Testis (tissue), 2 donors: ENCODE measurements at regions not wholly inside any gene's neighbourhood (a gene's known extent, or its start where the extent isn't known, plus 50 kb on each side); places are given as distances from the start of the nearest gene placed in this dataset.

Experiments used
- DNase-seq: peaks from one replicate; pipeline ENCODE4 v3.0.0-alpha.2; 2019
- H3K27ac ChIP-seq, 2 donors: fragments of 200-600 bp; sonication (generic); one replicate each; pipeline ENCODE4 v1.5.1; 2019
- H3K27me3 ChIP-seq: fragments of 200-600 bp; sonication (generic); one replicate; pipeline ENCODE4 v1.5.1; 2019
- H3K36me3 ChIP-seq: fragments of 200-600 bp; sonication (generic); one replicate; pipeline ENCODE4 v1.5.1; 2017; ENCODE audit warnings: low read depth; ENCODE audit errors: missing control alignments
- H3K4me1 ChIP-seq: fragments of 200-600 bp; sonication (generic); one replicate; pipeline ENCODE4 v1.5.1; 2019
- H3K4me3 ChIP-seq, 2 donors: fragments of 200-600 bp; sonication (generic); one replicate each; pipeline ENCODE4 v1.5.1; 2017 to 2019
- H3K9me3 ChIP-seq: fragments of 200-600 bp; sonication (generic); one replicate; pipeline ENCODE4 v1.5.1; 2017
- CTCF ChIP-seq, 3 experiments: fragments of 450-650 bp in 2 of 3; fragments of 200-600 bp in 1 of 3; sonication (generic) in 1 of 3; IDR thresholded peaks; one replicate each; pipeline ENCODE4 v1.5.1; 2016 to 2019; ENCODE audit warnings: antibody characterized with exemption in 3 of 3, mild to moderate bottlenecking in 2 of 3, moderate library complexity in 1 of 3
- POLR2A ChIP-seq: fragments of 450-650 bp; IDR thresholded peaks from one replicate; pipeline ENCODE4 v1.6.1; 2017; ENCODE audit warnings: antibody characterized with exemption, mild to moderate bottlenecking, moderate library complexity
- WGBS, 2 donors: methylation state at CpG; one replicate each; pipeline ENCODE4 v1.1.5; 2018; 5-methylcytosine and 5-hydroxymethylcytosine counted together
- intact Hi-C: fragments of 100-400 bp; cut with DNase I; formaldehyde crosslinking; loops from one replicate; pipeline ENCODE4 v1.15.1; 2023; ENCODE audit warnings: low total_unique reads

- no peak overlapping the region for H3K4me3 ChIP-seq
- H3K27me3 ChIP-seq = no peaks in the 10 kb centered on the region
- intact Hi-C loops = no loop called here
- 93% methylated on average over 3 of the region's 3 CpGs for WGBS, 2 donors
- DNase-seq = no peak
- H3K36me3 ChIP-seq = no peaks in the 10 kb centered on the region
- no peak overlapping the region for H3K27ac ChIP-seq
- no peaks in the 10 kb centered on the region for H3K4me1 ChIP-seq
- H3K9me3 ChIP-seq = no peaks in the 10 kb centered on the region
- TF ChIP-seq CTCF (IDR thresholded peaks at IDR 0.05) = no peak
- no peak for TF ChIP-seq POLR2A
Measured at GRCh38 chr10:6748029-6748428, 168.0 kb upstream of the PRKCQ start.

- WGBS, 2 donors = 62 to 80% methylated on average over 5 of the region's 5 CpGs
- intact Hi-C loops = no loop called here
- no peak for DNase-seq
- TF ChIP-seq CTCF (IDR thresholded peaks at IDR 0.05) (no peak), POLR2A (no peak)
- Histone ChIP-seq H3K36me3 (no peaks in the 10 kb centered on the region), H3K9me3 (no peaks in the 10 kb centered on the region), H3K27ac (no peak overlapping the region), H3K27me3 (no peaks in the 10 kb centered on the region), H3K4me3 (no peak overlapping the region), H3K4me1 (no peaks in the 10 kb centered on the region)
Measured at GRCh38 chr10:6746782-6747181, 166.7 kb upstream of the PRKCQ start.

- TF ChIP-seq POLR2A = no peak
- TF ChIP-seq CTCF (IDR thresholded peaks at IDR 0.05) = no peak
- intact Hi-C loops = no loop called here
- no peaks in the 10 kb centered on the region for H3K27me3 ChIP-seq
- no peak overlapping the region for H3K4me3 ChIP-seq
- no peak overlapping the region for H3K27ac ChIP-seq
- H3K9me3 ChIP-seq = no peaks in the 10 kb centered on the region
- H3K4me1 ChIP-seq = no peaks in the 10 kb centered on the region
- H3K36me3 ChIP-seq = no peaks in the 10 kb centered on the region
- 71% methylated on average over 4 of the region's 4 CpGs for WGBS, 2 donors
- DNase-seq = no peak
Measured at GRCh38 chr10:6743291-6743849, 163.3 kb upstream of the PRKCQ start.

DNA sequence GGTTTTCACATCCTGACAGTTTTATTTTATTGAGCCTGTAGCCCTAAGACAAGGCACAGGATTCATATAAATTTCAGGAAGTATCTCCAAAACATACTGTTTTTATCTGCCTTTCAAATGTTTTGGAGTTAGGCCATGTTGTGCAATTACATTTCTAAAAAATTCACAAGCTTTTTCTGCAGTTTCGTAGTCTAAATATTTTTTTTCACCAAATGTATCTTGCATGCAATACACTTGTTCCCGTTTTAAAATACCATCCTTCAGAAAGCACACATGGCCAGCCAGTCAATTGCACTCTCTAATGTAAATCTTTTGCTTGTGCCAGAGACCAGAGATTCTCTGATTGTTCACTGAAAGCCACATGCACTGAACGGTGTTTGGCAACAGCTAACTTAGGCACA, 161.5 kb upstream of the PRKCQ start:
- Histone ChIP-seq H3K27ac (no peak overlapping the region), H3K4me3 (no peak overlapping the region), H3K36me3 (no peaks in the 10 kb centered on the region), H3K9me3 (no peaks in the 10 kb centered on the region), H3K27me3 (no peaks in the 10 kb centered on the region), H3K4me1 (no peaks in the 10 kb centered on the region)
- intact Hi-C loops = no loop called here
- no peak for DNase-seq
- TF ChIP-seq CTCF (IDR thresholded peaks at IDR 0.05) (no peak), POLR2A (no peak)
- WGBS, 2 donors = 40 to 47% methylated on average over 3 of the region's 3 CpGs

- H3K27ac ChIP-seq = no peak overlapping the region
- no peaks in the 10 kb centered on the region for H3K27me3 ChIP-seq
- no peak for DNase-seq
- TF ChIP-seq POLR2A (no peak), CTCF (IDR thresholded peaks at IDR 0.05) (no peak)
- no peaks in the 10 kb centered on the region for H3K9me3 ChIP-seq
- H3K4me1 ChIP-seq = no peaks in the 10 kb centered on the region
- no peak overlapping the region for H3K4me3 ChIP-seq
- WGBS, 2 donors = 80 to 81% methylated on average over 11 to 12 of the region's 12 CpGs
- no peaks in the 10 kb centered on the region for H3K36me3 ChIP-seq
- intact Hi-C loops = no loop called here
Measured at GRCh38 chr10:6739530-6740174, 159.6 kb upstream of the PRKCQ start.
